ENCODE measurements at regions not wholly inside any gene's neighbourhood (a gene's known extent, or its start where the extent isn't known, plus 50 kb on each side); places are given as distances from the start of the nearest gene placed in this dataset.
"Not testable (repeated sequence)": the region's sequence is repeated elsewhere in the genome, so short reads cannot be mapped to it uniquely, and the experiment has no call there.

DNA sequence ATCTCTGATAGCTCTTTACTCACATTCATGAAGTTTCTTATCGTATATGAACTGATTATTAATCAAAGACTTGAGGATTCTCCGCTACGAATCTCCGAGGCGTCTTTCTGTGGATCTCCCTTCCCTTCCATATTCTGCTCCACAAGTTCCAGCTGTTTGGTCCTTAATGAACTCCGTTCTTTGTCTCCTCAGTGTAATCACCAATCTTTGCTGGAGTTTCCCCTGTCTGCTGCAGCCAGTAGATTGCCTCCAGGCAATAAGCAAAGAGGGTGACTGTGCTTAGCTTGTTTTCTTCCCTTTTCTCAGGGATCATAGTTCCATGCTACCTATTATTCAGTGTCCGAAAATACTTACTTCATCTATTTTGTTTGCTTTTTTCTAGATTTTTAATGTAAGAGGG is 169.6 kb upstream of the FOLH1 start:
- Histone ChIP-seq H3K9ac (ENCODE audit: insufficient read length, low read depth) (no peak overlapping the region), H3K9me3 (ENCODE audit: insufficient read depth, low read length) (no peaks in the 10 kb centered on the region), H3K36me3 (ENCODE audit: insufficient read depth, insufficient read length, low read length) (no peaks in the 10 kb centered on the region), H3K27me3 (ENCODE audit: insufficient read depth, insufficient read length) (no peaks in the 10 kb centered on the region), H3K4me1 (ENCODE audit: insufficient read depth, insufficient read length) (no peaks in the 10 kb centered on the region), H3K4me3 (ENCODE audit: insufficient read length, low read depth) (no peak overlapping the region)
- TF ChIP-seq YY1 (IDR thresholded peaks at IDR 0.05; ENCODE audit: insufficient read depth, insufficient read length): no peak
- TF ChIP-seq SUZ12 (IDR thresholded peaks at IDR 0.05; ENCODE audit: extremely low read depth, insufficient read depth, insufficient read length): no peak
- TF ChIP-seq ZNF274 (IDR thresholded peaks at IDR 0.05; ENCODE audit: low read depth, low read length): no peak
- DNase-seq (ENCODE audit: low read depth, low spot score): no peak

DNA sequence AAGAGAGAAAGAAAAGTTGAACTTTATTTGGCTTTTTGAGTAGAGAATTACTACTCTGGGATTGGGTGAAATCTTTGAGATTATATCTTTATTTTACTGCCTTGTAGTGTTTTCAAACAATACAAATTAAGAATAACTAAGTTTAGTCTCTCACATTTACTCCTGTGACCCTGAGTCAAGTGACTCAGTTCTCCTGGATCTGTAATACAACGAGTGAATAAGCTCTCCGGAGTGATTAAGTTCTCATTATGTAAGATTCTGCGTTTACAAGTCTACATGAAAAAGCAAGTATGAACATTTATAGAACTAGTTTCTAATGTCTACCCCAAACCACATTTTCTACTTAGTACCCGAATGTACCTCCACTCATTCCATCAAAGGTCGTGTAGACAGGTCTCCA is 165.5 kb upstream of the FOLH1 start:
- not testable (repeated sequence) for H3K4me3 ChIP-seq (ENCODE audit: insufficient read length, low read depth); H3K36me3 ChIP-seq (ENCODE audit: insufficient read depth, insufficient read length, low read length); H3K9me3 ChIP-seq (ENCODE audit: insufficient read depth, low read length); H3K27me3 ChIP-seq (ENCODE audit: insufficient read depth, insufficient read length); DNase-seq (ENCODE audit: low read depth, low spot score); H3K4me1 ChIP-seq (ENCODE audit: insufficient read depth, insufficient read length); H3K9ac ChIP-seq (ENCODE audit: insufficient read length, low read depth)

DNA sequence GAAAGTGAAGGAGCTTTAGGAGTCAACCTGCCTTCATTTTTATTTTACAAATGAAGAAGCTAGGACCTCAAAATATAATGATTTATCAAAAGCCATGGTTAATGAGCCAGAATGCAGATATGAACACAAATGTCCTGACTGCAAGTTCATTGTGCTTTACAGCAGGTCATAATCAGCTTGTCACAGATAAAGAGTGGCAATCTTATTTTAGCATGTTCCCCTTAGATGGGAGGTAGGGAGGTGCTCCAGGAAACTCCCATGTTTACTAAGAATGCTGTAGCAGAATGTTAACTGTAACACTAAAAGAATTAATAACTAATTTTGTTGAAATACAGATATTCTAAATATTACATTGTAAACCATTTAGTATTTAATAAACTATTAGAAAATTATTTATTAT is 165.0 kb upstream of the FOLH1 start:
- not testable (repeated sequence) for H3K27me3 ChIP-seq (ENCODE audit: insufficient read depth, insufficient read length); H3K4me1 ChIP-seq (ENCODE audit: insufficient read depth, insufficient read length); H3K36me3 ChIP-seq (ENCODE audit: insufficient read depth, insufficient read length, low read length); H3K9ac ChIP-seq (ENCODE audit: insufficient read length, low read depth); DNase-seq (ENCODE audit: low read depth, low spot score); H3K4me3 ChIP-seq (ENCODE audit: insufficient read length, low read depth); H3K9me3 ChIP-seq (ENCODE audit: insufficient read depth, low read length)

DNA sequence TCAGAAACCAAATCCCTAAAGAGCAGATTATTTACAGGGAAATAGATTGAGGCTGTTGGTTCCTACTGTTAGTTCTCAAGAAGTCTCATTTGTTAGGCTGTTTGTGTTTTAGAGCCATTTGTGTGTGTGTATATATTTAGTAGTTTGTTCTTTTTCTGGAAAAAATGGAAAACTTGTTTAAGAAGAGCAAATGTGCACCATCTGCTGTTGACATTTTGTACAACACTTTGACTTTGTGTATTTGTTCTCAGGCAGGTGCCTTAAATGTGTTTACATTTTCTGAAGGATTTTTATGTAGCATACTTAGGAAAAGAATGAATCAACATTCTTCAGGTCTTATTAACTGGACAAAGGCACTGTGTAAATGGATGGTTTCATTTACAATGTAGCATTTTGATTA is 163.7 kb upstream of the FOLH1 start:
- H3K27me3 ChIP-seq (ENCODE audit: insufficient read depth, insufficient read length); DNase-seq (ENCODE audit: low read depth, low spot score); H3K36me3 ChIP-seq (ENCODE audit: insufficient read depth, insufficient read length, low read length); H3K9me3 ChIP-seq (ENCODE audit: insufficient read depth, low read length); H3K9ac ChIP-seq (ENCODE audit: insufficient read length, low read depth); H3K4me1 ChIP-seq (ENCODE audit: insufficient read depth, insufficient read length); H3K4me3 ChIP-seq (ENCODE audit: insufficient read length, low read depth): not testable (repeated sequence)

DNA sequence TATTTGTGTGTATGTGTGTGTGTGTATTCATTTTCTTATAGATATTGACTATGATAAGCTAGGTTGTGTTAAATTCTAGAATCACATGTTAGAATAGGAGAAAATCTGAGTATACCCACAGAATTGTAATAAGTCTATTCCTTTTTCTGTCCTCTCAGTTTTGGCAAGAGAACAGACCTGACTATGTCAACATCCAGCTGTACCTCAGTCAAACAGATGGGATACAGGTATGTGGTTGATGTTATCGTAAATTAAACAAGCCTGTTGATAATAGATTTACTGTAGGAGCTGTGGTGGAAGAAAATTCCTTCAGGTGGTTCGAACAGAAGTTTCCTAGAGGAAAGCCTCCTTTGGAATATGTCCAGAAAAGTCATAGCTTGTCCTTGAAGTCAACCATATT is 160.2 kb upstream of the FOLH1 start:
- H3K9ac ChIP-seq (ENCODE audit: insufficient read length, low read depth); H3K4me3 ChIP-seq (ENCODE audit: insufficient read length, low read depth); DNase-seq (ENCODE audit: low read depth, low spot score); H3K36me3 ChIP-seq (ENCODE audit: insufficient read depth, insufficient read length, low read length); H3K4me1 ChIP-seq (ENCODE audit: insufficient read depth, insufficient read length); H3K9me3 ChIP-seq (ENCODE audit: insufficient read depth, low read length); H3K27me3 ChIP-seq (ENCODE audit: insufficient read depth, insufficient read length): not testable (repeated sequence)

DNA sequence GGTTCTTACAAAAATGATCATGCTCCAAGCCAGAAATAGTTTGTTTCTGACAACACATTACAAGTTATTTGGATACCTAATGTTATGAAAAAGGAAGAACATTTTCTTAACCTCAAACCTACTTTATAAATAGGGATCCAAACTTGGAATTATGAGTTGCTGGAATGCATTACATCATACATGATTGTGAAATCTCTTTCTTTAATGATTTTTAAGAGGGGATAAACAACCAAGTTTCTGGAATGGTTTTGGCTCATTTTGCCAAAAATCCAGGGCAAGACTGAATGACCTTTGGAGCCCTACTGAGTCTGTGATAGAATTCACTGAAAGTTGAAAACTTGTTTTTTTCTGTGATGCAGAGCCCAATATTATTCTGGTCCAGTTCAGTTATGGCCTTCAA is 157.0 kb upstream of the FOLH1 start:
- H3K4me3 ChIP-seq (ENCODE audit: insufficient read length, low read depth); H3K9ac ChIP-seq (ENCODE audit: insufficient read length, low read depth); H3K36me3 ChIP-seq (ENCODE audit: insufficient read depth, insufficient read length, low read length); DNase-seq (ENCODE audit: low read depth, low spot score); H3K9me3 ChIP-seq (ENCODE audit: insufficient read depth, low read length); H3K4me1 ChIP-seq (ENCODE audit: insufficient read depth, insufficient read length); H3K27me3 ChIP-seq (ENCODE audit: insufficient read depth, insufficient read length): not testable (repeated sequence)

DNA sequence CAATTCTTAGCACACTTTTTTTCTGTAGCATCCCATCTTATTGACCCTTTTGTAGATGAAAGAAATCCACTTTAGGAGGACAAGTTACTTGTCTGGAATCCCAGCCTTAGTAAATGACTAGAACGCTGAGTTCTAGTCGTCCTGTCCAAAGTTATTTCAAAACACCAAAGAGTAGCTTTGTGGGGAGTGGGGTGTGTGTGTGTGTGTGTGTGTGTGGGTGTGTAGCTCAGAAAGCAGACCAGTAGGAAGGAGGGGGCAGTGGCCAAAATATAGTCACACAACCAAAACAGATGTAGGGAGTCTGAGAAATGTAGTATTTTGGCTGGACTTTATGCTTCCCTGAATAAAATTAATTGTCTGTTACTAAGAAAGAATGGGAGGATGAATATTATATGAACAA is 154.6 kb upstream of the FOLH1 start:
- H3K4me1 ChIP-seq (ENCODE audit: insufficient read depth, insufficient read length); H3K4me3 ChIP-seq (ENCODE audit: insufficient read length, low read depth); H3K27me3 ChIP-seq (ENCODE audit: insufficient read depth, insufficient read length); H3K9me3 ChIP-seq (ENCODE audit: insufficient read depth, low read length); DNase-seq (ENCODE audit: low read depth, low spot score); H3K9ac ChIP-seq (ENCODE audit: insufficient read length, low read depth); H3K36me3 ChIP-seq (ENCODE audit: insufficient read depth, insufficient read length, low read length): not testable (repeated sequence)

DNA sequence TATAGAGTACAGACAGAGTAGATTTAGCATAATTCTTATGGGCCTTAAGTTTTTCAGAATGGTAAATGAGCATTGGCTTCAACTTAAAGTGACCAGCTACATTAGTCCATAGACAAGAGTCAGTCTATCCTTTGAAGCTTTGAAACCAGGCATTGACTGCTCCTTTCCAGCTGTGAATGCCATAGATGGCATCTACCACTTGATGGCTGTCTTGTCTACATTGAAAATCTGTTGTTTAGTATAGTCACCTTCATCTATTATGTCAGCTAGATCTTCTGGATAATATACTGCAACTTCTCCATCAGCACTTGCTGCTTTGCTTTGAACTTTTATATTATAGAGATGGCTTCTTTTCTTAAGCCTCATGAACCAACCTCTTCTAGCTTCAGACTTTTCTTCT is 146.1 kb upstream of the FOLH1 start:
- H3K36me3 ChIP-seq (ENCODE audit: insufficient read depth, insufficient read length, low read length); H3K4me3 ChIP-seq (ENCODE audit: insufficient read length, low read depth); H3K9ac ChIP-seq (ENCODE audit: insufficient read length, low read depth); H3K9me3 ChIP-seq (ENCODE audit: insufficient read depth, low read length); DNase-seq (ENCODE audit: low read depth, low spot score); H3K4me1 ChIP-seq (ENCODE audit: insufficient read depth, insufficient read length); H3K27me3 ChIP-seq (ENCODE audit: insufficient read depth, insufficient read length): not testable (repeated sequence)

DNA sequence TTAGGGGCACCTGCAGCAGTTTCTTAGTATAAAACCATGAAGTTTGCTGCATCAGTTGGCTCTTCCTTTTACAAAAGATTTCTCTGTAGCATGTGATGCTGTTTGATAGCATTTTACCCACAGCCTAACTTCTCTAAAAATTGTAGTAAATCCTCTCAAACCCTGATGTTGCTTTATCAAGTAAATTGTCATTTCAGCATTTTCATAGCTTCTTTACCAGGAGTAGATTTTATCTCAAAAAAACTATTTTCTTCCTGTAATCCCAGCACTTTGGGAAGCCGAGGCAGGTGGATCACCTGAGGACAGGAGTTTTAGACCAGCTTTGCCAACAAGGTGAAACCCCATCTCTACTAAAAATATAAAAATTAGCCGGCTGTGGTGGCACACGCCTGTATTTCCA is 144.5 kb upstream of the FOLH1 start:
- H3K9me3 ChIP-seq (ENCODE audit: insufficient read depth, low read length); DNase-seq (ENCODE audit: low read depth, low spot score); H3K27me3 ChIP-seq (ENCODE audit: insufficient read depth, insufficient read length); H3K4me3 ChIP-seq (ENCODE audit: insufficient read length, low read depth); H3K4me1 ChIP-seq (ENCODE audit: insufficient read depth, insufficient read length); H3K36me3 ChIP-seq (ENCODE audit: insufficient read depth, insufficient read length, low read length); H3K9ac ChIP-seq (ENCODE audit: insufficient read length, low read depth): not testable (repeated sequence)

DNA sequence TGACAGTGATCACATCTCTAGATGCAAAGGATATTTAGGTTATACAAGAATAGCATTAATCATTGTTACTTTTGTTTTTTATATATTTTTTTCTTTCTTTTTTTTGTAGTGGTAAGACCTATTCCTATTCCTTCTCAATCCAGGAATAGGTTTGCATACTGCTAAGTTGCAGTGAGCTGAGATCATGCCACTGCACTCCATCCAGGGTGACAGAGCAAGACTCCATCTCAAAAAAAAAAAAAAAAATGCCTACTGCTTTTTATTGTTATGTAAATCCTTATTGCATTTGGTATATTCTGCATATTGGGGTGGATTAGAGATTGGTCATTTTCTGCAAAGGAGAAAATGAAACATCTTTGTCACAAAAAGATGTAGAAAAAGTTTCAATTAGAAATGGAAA is 138.2 kb upstream of the FOLH1 start:
- not testable (repeated sequence) for H3K4me3 ChIP-seq (ENCODE audit: insufficient read length, low read depth); H3K27me3 ChIP-seq (ENCODE audit: insufficient read depth, insufficient read length); DNase-seq (ENCODE audit: low read depth, low spot score); H3K4me1 ChIP-seq (ENCODE audit: insufficient read depth, insufficient read length); H3K9ac ChIP-seq (ENCODE audit: insufficient read length, low read depth); H3K9me3 ChIP-seq (ENCODE audit: insufficient read depth, low read length); H3K36me3 ChIP-seq (ENCODE audit: insufficient read depth, insufficient read length, low read length)

DNA sequence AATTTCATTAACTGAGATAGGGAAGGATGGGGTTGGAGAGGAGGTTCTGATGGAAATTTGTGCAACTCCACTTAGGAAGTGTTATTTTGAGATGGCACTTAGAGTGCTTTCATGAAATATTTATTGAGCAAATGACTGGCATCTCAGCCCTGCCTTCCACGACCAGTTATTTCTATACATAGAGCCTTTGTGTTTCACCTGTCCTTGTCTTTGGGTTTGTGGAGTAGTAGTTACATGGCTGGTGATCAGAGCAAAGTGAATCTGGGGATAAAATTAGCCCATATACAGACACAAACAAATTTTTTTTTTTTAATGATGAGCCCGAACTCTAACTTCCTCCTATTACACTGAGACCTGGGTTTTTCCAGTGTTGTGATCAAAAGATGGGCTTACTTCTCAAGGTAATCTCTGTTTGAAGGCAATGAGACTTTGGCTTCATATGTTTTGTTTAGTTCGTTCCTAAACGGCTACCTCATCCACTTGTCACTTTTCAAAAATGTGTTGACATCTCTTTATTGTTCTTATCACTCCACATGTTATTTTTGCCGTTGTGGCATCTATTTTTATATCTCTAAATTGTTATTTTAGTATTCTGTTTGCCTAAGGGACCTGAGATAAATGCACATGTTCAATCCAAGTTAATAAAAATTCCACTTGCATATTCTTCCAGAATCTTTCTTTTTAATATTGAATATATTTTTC is 120.2 kb upstream of the FOLH1 start:
- not testable (repeated sequence) for H3K4me3 ChIP-seq (ENCODE audit: insufficient read length, low read depth); H3K9me3 ChIP-seq (ENCODE audit: insufficient read depth, low read length); H3K9ac ChIP-seq (ENCODE audit: insufficient read length, low read depth); H3K27me3 ChIP-seq (ENCODE audit: insufficient read depth, insufficient read length); H3K36me3 ChIP-seq (ENCODE audit: insufficient read depth, insufficient read length, low read length); DNase-seq (ENCODE audit: low read depth, low spot score); H3K4me1 ChIP-seq (ENCODE audit: insufficient read depth, insufficient read length)

DNA sequence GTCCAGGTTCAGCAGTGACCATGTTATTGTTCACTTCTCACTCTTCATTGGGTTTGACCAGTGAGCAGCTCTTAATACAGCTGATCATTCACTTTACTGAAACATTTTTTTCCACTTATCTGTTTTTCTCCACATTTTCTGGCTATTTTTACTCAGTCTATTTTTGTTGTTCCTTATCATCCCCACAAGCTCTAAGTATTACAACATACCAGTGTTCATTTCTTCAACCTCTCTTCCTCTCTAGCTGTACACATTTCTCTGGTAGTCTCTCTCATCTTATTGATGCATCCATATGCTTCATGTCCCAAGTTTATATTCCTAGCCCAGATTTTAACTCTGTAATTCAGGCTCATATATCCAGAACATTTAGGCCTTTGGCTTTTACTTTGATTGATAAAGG is 119.4 kb upstream of the FOLH1 start:
- not testable (repeated sequence) for H3K27me3 ChIP-seq (ENCODE audit: insufficient read depth, insufficient read length); H3K4me1 ChIP-seq (ENCODE audit: insufficient read depth, insufficient read length); H3K9ac ChIP-seq (ENCODE audit: insufficient read length, low read depth); H3K4me3 ChIP-seq (ENCODE audit: insufficient read length, low read depth); H3K9me3 ChIP-seq (ENCODE audit: insufficient read depth, low read length); H3K36me3 ChIP-seq (ENCODE audit: insufficient read depth, insufficient read length, low read length); DNase-seq (ENCODE audit: low read depth, low spot score)
